ENCODE measurements at regions not wholly inside any gene's neighbourhood (a gene's known extent, or its start where the extent isn't known, plus 50 kb on each side); places are given as distances from the start of the nearest gene placed in this dataset.

- Histone ChIP-seq H3K4me1 (no peaks in the 10 kb centered on the region), H3K36me3 (no peaks in the 10 kb centered on the region), H3K4me3 (no peak overlapping the region), H3K27ac (no peak overlapping the region), H3K27me3 (no peaks in the 10 kb centered on the region), H3K9me3 (no peaks in the 10 kb centered on the region)
- no peak for TF ChIP-seq CTCF (IDR thresholded peaks at IDR 0.05)
- TF ChIP-seq POLR2AphosphoS5 (IDR thresholded peaks at IDR 0.05; ENCODE audit: insufficient read depth in 1 of 2, low read depth in 1 of 2): no peak
- TF ChIP-seq POLR2A (IDR thresholded peaks at IDR 0.05): no peak
- no peak for DNase-seq (ENCODE audit: extremely low spot score in 2 of 2)
- intact Hi-C loops (cut with DNase I): no loop called here
Measured at GRCh38 chr2:125630377-125630776, 1025.6 kb upstream of the GYPC start.

GRCh38 chr2:125634662-125635061, 1021.3 kb upstream of the GYPC start:
- intact Hi-C loops (cut with DNase I): no loop called here
- no peak for TF ChIP-seq CTCF (IDR thresholded peaks at IDR 0.05)
- TF ChIP-seq POLR2A (IDR thresholded peaks at IDR 0.05): no peak
- TF ChIP-seq POLR2AphosphoS5 (IDR thresholded peaks at IDR 0.05; ENCODE audit: insufficient read depth in 1 of 2, low read depth in 1 of 2): no peak
- H3K27ac ChIP-seq: no peak overlapping the region
- no peak for DNase-seq (ENCODE audit: extremely low spot score in 2 of 2)
- H3K4me3 ChIP-seq: no peak overlapping the region
- no peaks in the 10 kb centered on the region for H3K9me3 ChIP-seq
- no peaks in the 10 kb centered on the region for H3K4me1 ChIP-seq
- H3K27me3 ChIP-seq: no peaks in the 10 kb centered on the region
- H3K36me3 ChIP-seq: no peaks in the 10 kb centered on the region

GRCh38 chr2:125638345-125638744, 1017.6 kb upstream of the GYPC start:
- TF ChIP-seq CTCF (IDR thresholded peaks at IDR 0.05): no peak
- no peak for TF ChIP-seq POLR2A (IDR thresholded peaks at IDR 0.05)
- no peak for TF ChIP-seq POLR2AphosphoS5 (IDR thresholded peaks at IDR 0.05; ENCODE audit: insufficient read depth in 1 of 2, low read depth in 1 of 2)
- no peaks in the 10 kb centered on the region for H3K4me1 ChIP-seq
- H3K27me3 ChIP-seq: no peaks in the 10 kb centered on the region
- DNase-seq (ENCODE audit: extremely low spot score in 2 of 2): no peak
- intact Hi-C loops (cut with DNase I): no loop called here
- H3K27ac ChIP-seq: no peak overlapping the region
- no peaks in the 10 kb centered on the region for H3K9me3 ChIP-seq
- no peak overlapping the region for H3K4me3 ChIP-seq
- H3K36me3 ChIP-seq: no peaks in the 10 kb centered on the region

GRCh38 chr2:125642032-125642431, 1013.9 kb upstream of the GYPC start:
- no peaks in the 10 kb centered on the region for H3K4me1 ChIP-seq
- DNase-seq (ENCODE audit: extremely low spot score in 2 of 2): no peak
- H3K4me3 ChIP-seq: no peak overlapping the region
- no peaks in the 10 kb centered on the region for H3K27me3 ChIP-seq
- H3K9me3 ChIP-seq: no peaks in the 10 kb centered on the region
- no peaks in the 10 kb centered on the region for H3K36me3 ChIP-seq
- TF ChIP-seq POLR2AphosphoS5 (IDR thresholded peaks at IDR 0.05; ENCODE audit: insufficient read depth in 1 of 2, low read depth in 1 of 2) (no peak), POLR2A (IDR thresholded peaks at IDR 0.05) (no peak), CTCF (IDR thresholded peaks at IDR 0.05) (no peak)
- intact Hi-C loops (cut with DNase I): no loop called here
- H3K27ac ChIP-seq: no peak overlapping the region

GRCh38 chr2:125643128-125643527, 1012.8 kb upstream of the GYPC start:
- no peaks in the 10 kb centered on the region for H3K27me3 ChIP-seq
- intact Hi-C loops (cut with DNase I): no loop called here
- H3K4me3 ChIP-seq: no peak overlapping the region
- no peaks in the 10 kb centered on the region for H3K36me3 ChIP-seq
- H3K27ac ChIP-seq: no peak overlapping the region
- no peaks in the 10 kb centered on the region for H3K4me1 ChIP-seq
- no peaks in the 10 kb centered on the region for H3K9me3 ChIP-seq
- no peak for TF ChIP-seq CTCF (IDR thresholded peaks at IDR 0.05)
- no peak for TF ChIP-seq POLR2AphosphoS5 (IDR thresholded peaks at IDR 0.05; ENCODE audit: insufficient read depth in 1 of 2, low read depth in 1 of 2)
- TF ChIP-seq POLR2A (IDR thresholded peaks at IDR 0.05): no peak
- DNase-seq (ENCODE audit: extremely low spot score in 2 of 2): no peak
